Transverse colon (tissue), 4 donors: ENCODE measurements at regions not wholly inside any gene's neighbourhood (a gene's known extent, or its start where the extent isn't known, plus 50 kb on each side); places are given as distances from the start of the nearest gene placed in this dataset.

Experiments
- EP300 ChIP-seq: sonication (generic); formaldehyde crosslinking; IDR thresholded peaks from one replicate; pipeline ENCODE4 v1.6.1; 2017; ENCODE audit warnings: antibody characterized with exemption, low read depth
- POLR2A ChIP-seq: fragments of 450-650 bp; IDR thresholded peaks from one replicate; pipeline ENCODE4 v1.6.1; 2016; ENCODE audit warnings: antibody characterized with exemption, mild to moderate bottlenecking, moderate library complexity
- POLR2AphosphoS5 ChIP-seq, 3 donors: sonication (generic); formaldehyde crosslinking; IDR thresholded peaks; one replicate each; pipeline ENCODE4 v1.6.1; 2016; ENCODE audit warnings: antibody characterized with exemption in 3 of 3
- TF ChIP-seq, protein P1 (sequence below), 5 experiments: fragments of 200-600 bp in 3 of 5; fragments of 450-650 bp in 2 of 5; sonication (generic) in 3 of 5; IDR thresholded peaks; 1 replicate in 2 of 5; 2 replicates in 3 of 5; pipeline ENCODE4 v1.5.1; 2016 to 2017; ENCODE audit warnings: antibody characterized with exemption in 5 of 5, inconsistent platforms in 3 of 5, mild to moderate bottlenecking in 2 of 5, moderate library complexity in 1 of 5

DNA sequence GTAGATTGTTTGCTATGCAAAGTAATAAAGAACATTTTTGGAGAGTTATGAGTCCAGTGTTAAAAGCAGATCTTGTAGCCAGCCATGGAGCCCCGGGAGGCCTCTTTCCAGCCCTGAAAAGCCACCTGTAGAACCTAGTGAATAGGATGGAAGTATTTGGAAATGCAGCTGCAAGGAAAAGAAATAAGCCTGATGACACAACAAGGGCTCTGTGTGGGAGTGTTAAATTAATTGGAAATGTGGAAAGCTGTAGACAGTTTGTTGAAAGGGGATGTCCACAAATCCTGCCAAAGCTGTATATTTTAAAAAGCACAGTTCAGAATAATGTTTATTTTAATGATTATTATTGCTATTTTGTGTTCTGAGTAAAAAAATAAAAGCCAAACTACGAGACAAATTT is 152.5 kb upstream of the GHR start:
- TF ChIP-seq, protein P1, sequence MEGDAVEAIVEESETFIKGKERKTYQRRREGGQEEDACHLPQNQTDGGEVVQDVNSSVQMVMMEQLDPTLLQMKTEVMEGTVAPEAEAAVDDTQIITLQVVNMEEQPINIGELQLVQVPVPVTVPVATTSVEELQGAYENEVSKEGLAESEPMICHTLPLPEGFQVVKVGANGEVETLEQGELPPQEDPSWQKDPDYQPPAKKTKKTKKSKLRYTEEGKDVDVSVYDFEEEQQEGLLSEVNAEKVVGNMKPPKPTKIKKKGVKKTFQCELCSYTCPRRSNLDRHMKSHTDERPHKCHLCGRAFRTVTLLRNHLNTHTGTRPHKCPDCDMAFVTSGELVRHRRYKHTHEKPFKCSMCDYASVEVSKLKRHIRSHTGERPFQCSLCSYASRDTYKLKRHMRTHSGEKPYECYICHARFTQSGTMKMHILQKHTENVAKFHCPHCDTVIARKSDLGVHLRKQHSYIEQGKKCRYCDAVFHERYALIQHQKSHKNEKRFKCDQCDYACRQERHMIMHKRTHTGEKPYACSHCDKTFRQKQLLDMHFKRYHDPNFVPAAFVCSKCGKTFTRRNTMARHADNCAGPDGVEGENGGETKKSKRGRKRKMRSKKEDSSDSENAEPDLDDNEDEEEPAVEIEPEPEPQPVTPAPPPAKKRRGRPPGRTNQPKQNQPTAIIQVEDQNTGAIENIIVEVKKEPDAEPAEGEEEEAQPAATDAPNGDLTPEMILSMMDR (IDR thresholded peaks at IDR 0.05): no peak
- TF ChIP-seq POLR2AphosphoS5 (IDR thresholded peaks at IDR 0.05) (no peak), EP300 (no peak), POLR2A (no peak)
